OCI-LY7 (cell line): ENCODE measurements at regions not wholly inside any gene's neighbourhood (a gene's known extent, or its start where the extent isn't known, plus 50 kb on each side); places are given as distances from the start of the nearest gene placed in this dataset.
"Not testable (repeated sequence)": the region's sequence is repeated elsewhere in the genome, so short reads cannot be mapped to it uniquely, and the experiment has no call there.

Experiments
- BruUV-seq: library from RNA; stranded (reverse); fragments of 400-500 nt; replicated peaks from 2 replicates; lab custom pipeline; 2021; lab: Mats Ljungman, UMichigan
- CTCF ChIA-PET: fragments of 300-600 bp; sonication (Branson Sonifier 250); formaldehyde crosslinking; loops from one replicate; lab custom pipeline; 2022; ENCODE audit warnings: antibody characterized with exemption; ENCODE audit not compliant: unreplicated experiment; lab: Charles Lee
- POLR2A ChIA-PET: fragments of 300-600 bp; sonication (Branson Sonifier 250); formaldehyde crosslinking; loops from one replicate; lab custom pipeline; 2022; ENCODE audit warnings: antibody characterized with exemption; lab: Charles Lee
- DNase-seq: peaks from one replicate; pipeline ENCODE4 v3.0.0-alpha.2; 2015; ENCODE audit warnings: low spot score
- H2AFZ ChIP-seq: fragments of 200-600 bp; sonication (generic), shearing (Covaris generic); 2 replicates; pipeline ENCODE4 v1.6.1; 2014; ENCODE audit warnings: mild to moderate bottlenecking, antibody characterized with exemption, low read length, moderate library complexity
- H3K27ac ChIP-seq: fragments of 200-600 bp; sonication (generic); 2 replicates; pipeline ENCODE4 v1.5.1; 2014; ENCODE audit warnings: mixed run types, low read depth, mild to moderate bottlenecking, moderate library complexity, low read length, inconsistent platforms; ENCODE audit not compliant: poor library complexity, severe bottlenecking
- H3K36me3 ChIP-seq: fragments of 200-600 bp; sonication (generic); 2 replicates; pipeline ENCODE4 v1.6.1; 2014; ENCODE audit warnings: mild to moderate bottlenecking, antibody characterized with exemption, low read length, moderate library complexity, mixed read lengths; ENCODE audit not compliant: insufficient read depth
- H3K4me1 ChIP-seq: fragments of 200-600 bp; sonication (generic); 2 replicates; pipeline ENCODE4 v1.5.1; 2014; ENCODE audit warnings: mild to moderate bottlenecking, low read length; ENCODE audit not compliant: insufficient read depth, poor library complexity, severe bottlenecking
- H3K4me2 ChIP-seq: fragments of 200-600 bp; sonication (generic); 2 replicates; pipeline ENCODE4 v1.6.1; 2014; ENCODE audit warnings: mild to moderate bottlenecking, low read length
- H3K4me3 ChIP-seq: fragments of 200-600 bp; sonication (generic); 2 replicates; pipeline ENCODE4 v1.5.1; 2014; ENCODE audit warnings: mild to moderate bottlenecking, low read depth, low read length; ENCODE audit not compliant: poor library complexity, severe bottlenecking
- H3K79me2 ChIP-seq: fragments of 200-600 bp; sonication (generic); 2 replicates; pipeline ENCODE4 v1.6.1; 2016; ENCODE audit warnings: low read depth, mild to moderate bottlenecking, low read length, moderate library complexity, mixed read lengths; ENCODE audit not compliant: insufficient read depth
- H3K9me2 ChIP-seq: fragments of 200-600 bp; sonication (generic); 2 replicates; pipeline ENCODE4 v1.6.1; 2016; ENCODE audit warnings: mild to moderate bottlenecking, low read length, mixed read lengths; ENCODE audit not compliant: insufficient read depth
- H3K9me3 ChIP-seq: fragments of 200-600 bp; sonication (generic); 2 replicates; pipeline ENCODE4 v1.6.1; 2014; ENCODE audit warnings: mild to moderate bottlenecking, mixed run types, low read length, mixed read lengths
- H4K20me1 ChIP-seq: fragments of 200-600 bp; sonication (generic); 2 replicates; pipeline ENCODE4 v1.6.1; 2014; ENCODE audit warnings: mild to moderate bottlenecking, antibody characterized with exemption, low read length, moderate library complexity, mixed read lengths; ENCODE audit not compliant: insufficient read depth
- CTCF ChIP-seq: fragments of 200-600 bp; sonication (generic); conservative IDR thresholded peaks from 2 replicates; pipeline ENCODE4 v1.5.1; 2014; ENCODE audit warnings: mild to moderate bottlenecking, antibody characterized with exemption, low read length, moderate library complexity, mixed read lengths
- EZH2phosphoT487 ChIP-seq: fragments of 200-600 bp; sonication (generic); IDR thresholded peaks from 2 replicates; pipeline ENCODE4 v1.6.1; 2018; ENCODE audit warnings: low read depth, borderline replicate concordance, mild to moderate bottlenecking, mixed run types, antibody characterized with exemption, low read length, moderate library complexity, mixed read lengths
- intact Hi-C: fragments of 100-400 bp; cut with micrococcal nuclease; formaldehyde crosslinking; loops from one replicate; pipeline ENCODE4 v1.10.0; 2022; ENCODE audit not compliant: unreplicated experiment

GRCh38 chr6:28789553-28790083 lies 134.2 kb downstream of the TRIM27 start:
- H3K4me3 ChIP-seq = no peak overlapping the region
- intact Hi-C loops = no loop called here
- no peaks in the 10 kb centered on the region for H3K4me1 ChIP-seq
- no peak overlapping the region for H3K27ac ChIP-seq
- BruUV-seq = no TSS peak
- no peaks in the 10 kb centered on the region for H3K79me2 ChIP-seq
- no peak overlapping the region for H2AFZ ChIP-seq
- POLR2A ChIA-PET = interaction anchor here (0.7 to 0.8 kb wide), 2 partner anchors 36 to 265 kb away, joined by 4 to 7 read pairs; no protein-coding TSS in a partner anchor
- CTCF ChIA-PET = no interaction called here
- H4K20me1 ChIP-seq = no peaks in the 10 kb centered on the region
- H3K4me2 ChIP-seq = peak overlapping the region; percentile 22; the same call in 1 of the 2 replicates
- H3K9me3 ChIP-seq = no peaks in the 10 kb centered on the region
- DNase-seq = peak; percentile 13
- no peak for TF ChIP-seq CTCF
- no peak for TF ChIP-seq EZH2phosphoT487
- H3K9me2 ChIP-seq = no peaks in the 10 kb centered on the region
- H3K36me3 ChIP-seq = no peaks in the 10 kb centered on the region

DNA sequence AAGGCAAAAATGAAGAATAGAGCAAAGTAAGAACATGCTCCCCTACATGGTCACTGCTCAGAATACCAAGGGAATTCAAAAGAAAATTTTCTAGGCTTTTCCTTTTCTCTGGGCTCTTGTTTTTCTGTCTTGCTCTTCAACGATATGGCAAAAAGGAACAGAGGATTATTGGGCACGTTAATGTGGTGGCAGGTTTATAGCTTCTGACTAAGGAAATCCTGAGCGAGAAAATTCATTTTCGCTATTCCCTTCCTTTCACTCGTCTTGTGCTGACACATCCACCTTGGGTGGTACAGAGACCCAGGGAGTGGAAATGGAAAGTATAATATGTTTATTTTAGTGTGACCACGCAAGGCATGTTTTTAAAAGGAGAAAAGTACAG lies 132.8 kb downstream of the TRIM27 start:
- Histone ChIP-seq H3K4me2 (no peak overlapping the region), H3K4me3 (no peak overlapping the region), H3K9me2 (no peaks in the 10 kb centered on the region), H2AFZ (no peak overlapping the region), H3K9me3 (no peaks in the 10 kb centered on the region), H3K36me3 (no peaks in the 10 kb centered on the region), H3K4me1 (no peaks in the 10 kb centered on the region), H3K27ac (no peak overlapping the region), H3K79me2 (no peaks in the 10 kb centered on the region), H4K20me1 (no peaks in the 10 kb centered on the region)
- intact Hi-C loops = no loop called here
- DNase-seq = no peak
- TF ChIP-seq EZH2phosphoT487 = no peak
- BruUV-seq = no TSS peak
- POLR2A ChIA-PET = no interaction called here
- CTCF ChIA-PET = no interaction called here

GRCh38 chr6:28794175-28795002 lies 129.4 kb downstream of the TRIM27 start:
- intact Hi-C loops = no loop called here
- TF ChIP-seq CTCF = no peak
- no peak for TF ChIP-seq EZH2phosphoT487
- DNase-seq = peak; percentile 19
- Histone ChIP-seq H3K9me2 (no peaks in the 10 kb centered on the region), H3K4me1 (no peaks in the 10 kb centered on the region), H3K36me3 (no peaks in the 10 kb centered on the region), H3K27ac (no peak overlapping the region), H2AFZ (peak overlapping the region; percentile 64; the same call in 1 of the 2 replicates), H3K79me2 (no peaks in the 10 kb centered on the region), H4K20me1 (no peaks in the 10 kb centered on the region), H3K9me3 (no peaks in the 10 kb centered on the region), H3K4me3 (peak overlapping the region; percentile 39), H3K4me2 (peak overlapping the region; percentile 45)
- BruUV-seq = no TSS peak
- ChIA-PET CTCF (no interaction called here), POLR2A (interaction anchor here (1.0 to 1.6 kb wide), 2 partner anchors 11 to 18 kb away, joined by 3 to 5 read pairs; no protein-coding TSS in a partner anchor)

GRCh38 chr6:28800647-28801046 lies 123.1 kb downstream of the TRIM27 start:
- H2AFZ ChIP-seq, H3K4me1 ChIP-seq, H3K79me2 ChIP-seq, H4K20me1 ChIP-seq, BruUV-seq, H3K9me2 ChIP-seq, H3K4me3 ChIP-seq, DNase-seq, intact Hi-C loops, H3K27ac ChIP-seq, H3K36me3 ChIP-seq, CTCF ChIA-PET, H3K9me3 ChIP-seq, H3K4me2 ChIP-seq, POLR2A ChIA-PET: not testable (repeated sequence)
